Retinal pigment epithelial cell (primary cell): ENCODE measurements at regions not wholly inside any gene's neighbourhood (a gene's known extent, or its start where the extent isn't known, plus 50 kb on each side); places are given as distances from the start of the nearest gene placed in this dataset.

Experiments
- DNase-seq: peaks from one replicate; pipeline ENCODE4 v3.0.0-alpha.2; 2010; ENCODE audit warnings: low read depth
- H3K4me3 ChIP-seq: 2 replicates; pipeline ENCODE4 v1.5.1; 2011; ENCODE audit warnings: mild to moderate bottlenecking, low read length, control low read depth, moderate library complexity
- CTCF ChIP-seq: conservative IDR thresholded peaks from 2 replicates; pipeline ENCODE4 v1.5.1; 2011; ENCODE audit warnings: low read depth, low read length, control low read depth, inconsistent platforms

DNA sequence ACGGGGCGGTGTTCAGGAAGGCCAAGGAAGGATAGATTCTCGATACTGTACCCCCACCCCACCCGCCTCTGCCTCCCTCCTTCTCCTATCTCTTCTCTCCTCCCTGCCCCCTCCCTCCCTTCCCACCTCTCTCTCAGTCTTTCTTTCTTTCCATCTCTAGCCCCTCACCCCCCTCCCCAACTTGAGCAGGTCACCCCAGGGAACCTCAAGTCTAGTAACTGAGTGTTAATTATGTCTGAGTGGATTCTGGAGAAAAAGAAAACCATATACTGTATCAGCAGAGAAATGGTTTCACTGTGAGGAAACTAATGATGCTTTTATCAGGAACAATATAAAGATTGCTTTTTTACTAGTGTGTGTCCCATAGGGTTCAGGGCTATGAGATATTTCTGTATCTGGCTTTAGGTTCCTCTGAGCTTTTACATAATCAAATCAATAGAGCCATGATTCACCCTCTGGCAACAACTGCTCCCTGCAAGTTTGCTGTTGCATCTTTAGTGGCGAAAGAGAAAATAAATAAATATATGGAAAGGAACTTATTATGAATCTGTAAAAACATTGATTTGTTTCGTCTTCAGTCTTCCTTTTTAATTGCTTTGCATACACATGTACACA is 639.7 kb downstream of the CCDC171 start:
- no peak for TF ChIP-seq CTCF
- no peak for DNase-seq
- H3K4me3 ChIP-seq = no peak overlapping the region

GRCh38 chr9:16193066-16193465 is 640.2 kb downstream of the CCDC171 start:
- no peak overlapping the region for H3K4me3 ChIP-seq
- no peak for DNase-seq
- TF ChIP-seq CTCF = no peak

- no peak overlapping the region for H3K4me3 ChIP-seq
- TF ChIP-seq CTCF = no peak
- DNase-seq = no peak
Measured at GRCh38 chr9:16196206-16196605, 643.4 kb downstream of the CCDC171 start.

GRCh38 chr9:16197578-16198370 is 644.9 kb downstream of the CCDC171 start:
- H3K4me3 ChIP-seq = no peak overlapping the region
- TF ChIP-seq CTCF = no peak
- no peak for DNase-seq

DNA sequence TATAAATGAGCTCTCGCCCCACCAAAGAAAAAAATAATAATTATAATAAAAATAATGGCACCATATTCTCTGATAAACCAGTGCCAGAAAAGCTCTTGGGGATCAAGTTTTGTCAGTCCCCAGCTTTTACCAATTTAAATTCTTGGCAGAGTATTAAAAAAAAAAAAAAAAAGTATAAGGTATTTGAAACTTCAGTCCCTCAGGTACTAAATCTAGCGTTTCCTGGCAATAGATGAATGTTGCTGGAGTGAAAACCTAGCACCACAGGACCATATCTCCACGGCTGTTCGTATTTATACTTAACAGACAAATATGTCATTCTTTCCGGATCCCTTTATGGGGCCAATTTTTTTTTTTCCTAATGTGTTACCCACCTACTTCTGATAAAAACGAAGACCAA is 646.2 kb downstream of the CCDC171 start:
- no peak for DNase-seq
- TF ChIP-seq CTCF = no peak
- no peak overlapping the region for H3K4me3 ChIP-seq

- no peak for DNase-seq
Measured at GRCh38 chr9:16202221-16202620, 649.4 kb downstream of the CCDC171 start.

More at GRCh38 chr9:16202221-16202620, 649.4 kb downstream of the CCDC171 start:
- no peak overlapping the region for H3K4me3 ChIP-seq
- no peak for TF ChIP-seq CTCF
